GM23248 (cell line): ENCODE measurements at regions not wholly inside any gene's neighbourhood (a gene's known extent, or its start where the extent isn't known, plus 50 kb on each side); places are given as distances from the start of the nearest gene placed in this dataset.

Experiments used
- EZH2 ChIP-seq: fragments of 200-600 bp; sonication (generic); IDR thresholded peaks from 2 replicates; pipeline ENCODE4 v1.6.1; 2018; ENCODE audit warnings: antibody characterized with exemption, mild to moderate bottlenecking; ENCODE audit not compliant: insufficient read depth, poor library complexity, severe bottlenecking
- EZH2phosphoT487 ChIP-seq: fragments of 200-600 bp; sonication (generic); IDR thresholded peaks from 2 replicates; pipeline ENCODE4 v1.6.1; 2018; ENCODE audit warnings: antibody characterized with exemption, moderate library complexity, mild to moderate bottlenecking, low read depth; ENCODE audit not compliant: insufficient read depth

GRCh38 chr13:26908126-26908525, 147.5 kb upstream of the GPR12 start:
- TF ChIP-seq EZH2 (no peak), EZH2phosphoT487 (no peak)
